Skeletal muscle tissue (tissue), 3 donors: ENCODE measurements at regions not wholly inside any gene's neighbourhood (a gene's known extent, or its start where the extent isn't known, plus 50 kb on each side); places are given as distances from the start of the nearest gene placed in this dataset.
"Not testable (repeated sequence)": the region's sequence is repeated elsewhere in the genome, so short reads cannot be mapped to it uniquely, and the experiment has no call there.

Experiments
- H3K27ac ChIP-seq: one replicate; pipeline ENCODE4 v1.7.0; 2013; ENCODE audit warnings: mild to moderate bottlenecking, low read depth, low read length, inconsistent platforms
- H3K27me3 ChIP-seq, 3 donors: one replicate each; pipeline ENCODE4 v1.7.0; 2013; ENCODE audit warnings: low read length in 3 of 3; ENCODE audit not compliant: control insufficient read depth in 3 of 3, insufficient read depth in 3 of 3
- H3K36me3 ChIP-seq, 3 donors: one replicate each; pipeline ENCODE4 v1.7.0; 2013; ENCODE audit warnings: low read length in 3 of 3; ENCODE audit not compliant: control insufficient read depth in 3 of 3, insufficient read depth in 3 of 3
- H3K4me1 ChIP-seq, 3 donors: one replicate each; pipeline ENCODE4 v1.7.0; 2013; ENCODE audit warnings: low read length in 3 of 3, mild to moderate bottlenecking in 3 of 3; ENCODE audit not compliant: control insufficient read depth in 3 of 3, insufficient read depth in 3 of 3
- H3K4me3 ChIP-seq, 3 donors: one replicate each; pipeline ENCODE4 v1.7.0; 2013; ENCODE audit warnings: low read length in 3 of 3
- H3K9ac ChIP-seq, 3 donors: one replicate each; pipeline ENCODE4 v1.7.0; 2013; ENCODE audit warnings: low read length in 3 of 3, mild to moderate bottlenecking in 3 of 3, moderate library complexity in 2 of 3, low read depth in 1 of 3
- H3K9me3 ChIP-seq, 3 donors: one replicate each; pipeline ENCODE4 v1.7.0; 2013; ENCODE audit warnings: low read length in 3 of 3; ENCODE audit not compliant: control insufficient read depth in 3 of 3
- donor health status: Osteomylitis.

- Histone ChIP-seq H3K27me3 (no peaks in the 10 kb centered on the region), H3K4me3 (no peak overlapping the region), H3K27ac (no peak overlapping the region), H3K9me3 (no peaks in the 10 kb centered on the region), H3K36me3 (no peaks in the 10 kb centered on the region), H3K4me1 (no peaks in the 10 kb centered on the region), H3K9ac (no peak overlapping the region)
These were observed 2750.2 kb downstream of the ARAP2 start for GRCh38 chr4:33494150-33494549.

GRCh38 chr4:33501587-33501986, 2742.7 kb downstream of the ARAP2 start:
- not testable (repeated sequence) for H3K27ac ChIP-seq, H3K9ac ChIP-seq, H3K36me3 ChIP-seq, H3K4me1 ChIP-seq, H3K9me3 ChIP-seq, H3K4me3 ChIP-seq, H3K27me3 ChIP-seq

DNA sequence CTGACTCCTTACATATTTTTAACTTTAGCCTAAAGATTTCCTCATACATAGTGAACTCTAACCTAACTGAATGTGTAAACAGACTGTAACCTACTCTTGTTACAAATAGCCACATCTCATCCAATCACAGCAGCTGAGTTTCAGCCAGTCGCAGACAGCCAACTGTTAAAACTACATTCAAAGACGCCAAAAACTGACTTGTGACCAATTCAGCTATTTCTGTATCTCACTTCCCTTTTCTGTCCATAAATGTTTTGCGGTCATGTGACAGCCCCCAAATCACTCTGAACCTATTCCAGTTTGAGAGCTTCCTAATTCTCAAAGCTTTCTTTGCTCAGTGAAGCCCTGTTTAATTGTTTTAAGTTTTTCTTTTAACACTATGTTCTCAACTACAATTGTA, 2731.9 kb downstream of the ARAP2 start:
- Histone ChIP-seq H3K9ac (no peak overlapping the region), H3K27ac (no peak overlapping the region), H3K9me3 (peaks cover 0 to 2% (median 0%) of the 10 kb centered on the region in 3 donors), H3K4me1 (no peaks in the 10 kb centered on the region), H3K36me3 (no peaks in the 10 kb centered on the region), H3K4me3 (no peak overlapping the region), H3K27me3 (no peaks in the 10 kb centered on the region)

DNA sequence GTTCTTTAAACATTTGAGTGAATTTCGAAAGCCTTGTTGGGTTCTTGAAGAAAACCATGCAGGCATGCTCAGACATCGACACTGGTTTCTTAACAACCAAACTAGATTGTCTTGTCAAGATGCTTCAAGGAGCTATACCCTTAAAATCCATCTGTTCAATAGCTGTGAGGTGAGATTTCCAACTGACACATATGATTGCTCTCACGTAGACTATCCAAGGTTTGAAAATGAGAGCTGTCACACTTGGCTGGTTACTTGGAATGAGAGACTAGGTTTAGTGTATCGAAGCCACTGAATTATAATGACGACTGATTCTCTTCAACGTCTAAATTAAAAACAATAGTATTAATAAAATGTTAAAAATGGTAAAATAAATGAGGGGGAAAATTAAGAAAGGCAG, 2725.5 kb downstream of the ARAP2 start:
- Histone ChIP-seq H3K27me3 (no peaks in the 10 kb centered on the region), H3K4me1 (no peaks in the 10 kb centered on the region), H3K4me3 (no peak overlapping the region), H3K27ac (no peak overlapping the region), H3K36me3 (no peaks in the 10 kb centered on the region), H3K9ac (no peak overlapping the region), H3K9me3 (peaks cover 0 to 2% (median 0%) of the 10 kb centered on the region in 3 donors)

- Histone ChIP-seq H3K4me1 (no peaks in the 10 kb centered on the region), H3K27ac (no peak overlapping the region), H3K9ac (no peak overlapping the region), H3K27me3 (no peaks in the 10 kb centered on the region), H3K36me3 (no peaks in the 10 kb centered on the region), H3K4me3 (no peak overlapping the region), H3K9me3 (no peaks in the 10 kb centered on the region)
These were observed 2711.5 kb downstream of the ARAP2 start for GRCh38 chr4:33532821-33533220.

DNA sequence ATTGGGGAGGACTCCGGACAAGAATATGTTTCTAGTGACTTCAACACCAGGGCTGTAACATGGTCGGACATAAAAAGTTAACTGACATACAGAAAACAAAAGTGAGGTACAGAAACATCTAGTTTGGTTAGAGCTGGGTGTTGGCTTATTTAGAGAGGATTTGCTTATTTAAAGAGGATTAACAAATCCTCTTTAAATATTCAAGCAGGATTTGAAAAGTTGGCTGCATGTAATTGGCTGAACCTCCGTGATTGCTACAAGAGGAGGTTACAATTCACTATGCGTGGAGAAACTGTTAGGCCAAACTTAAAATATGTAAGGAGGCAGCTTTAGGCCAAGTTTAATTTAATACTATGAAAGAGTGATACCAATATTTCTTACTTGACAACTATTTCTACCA, 2707.4 kb downstream of the ARAP2 start:
- Histone ChIP-seq H3K27me3 (no peaks in the 10 kb centered on the region), H3K36me3 (no peaks in the 10 kb centered on the region), H3K4me3 (no peak overlapping the region)

GRCh38 chr4:33537527-33537926, 2706.8 kb downstream of the ARAP2 start:
- no peaks in the 10 kb centered on the region for H3K36me3 ChIP-seq
- no peaks in the 10 kb centered on the region for H3K9me3 ChIP-seq
- H3K27ac ChIP-seq: no peak overlapping the region
- H3K4me1 ChIP-seq: no peaks in the 10 kb centered on the region
- no peak overlapping the region for H3K4me3 ChIP-seq
- H3K27me3 ChIP-seq: no peaks in the 10 kb centered on the region
- no peak overlapping the region for H3K9ac ChIP-seq

More for the DNA sequence above, 2707.4 kb downstream of the ARAP2 start:
- Histone ChIP-seq H3K4me1 (no peaks in the 10 kb centered on the region), H3K9me3 (no peaks in the 10 kb centered on the region), H3K9ac (no peak overlapping the region), H3K27ac (no peak overlapping the region)

DNA sequence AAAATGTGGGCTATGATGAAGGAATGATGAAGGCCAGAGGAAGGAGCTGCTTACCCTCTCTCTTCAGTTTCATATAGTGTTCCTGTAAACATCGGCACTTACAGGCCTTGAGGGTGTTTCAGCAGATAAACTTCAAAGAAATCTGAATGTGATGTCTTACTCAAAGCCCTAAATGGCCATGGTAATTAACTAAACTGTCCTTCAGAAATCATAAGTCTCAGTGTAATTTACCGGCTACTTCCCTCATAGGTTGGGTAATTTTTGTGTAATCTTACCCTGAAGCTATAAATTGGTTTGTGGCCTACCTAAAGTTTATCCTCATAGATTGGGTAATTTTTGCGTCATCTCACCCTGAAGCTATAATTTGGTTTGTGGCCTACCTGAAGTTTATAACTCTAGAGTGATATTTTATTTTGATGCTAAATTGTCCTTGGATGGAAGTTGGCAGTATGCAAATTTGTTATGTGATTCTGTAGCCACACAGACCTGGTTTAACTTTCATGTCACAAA, 2700.3 kb downstream of the ARAP2 start:
- H3K36me3 ChIP-seq: no peaks in the 10 kb centered on the region
- no peaks in the 10 kb centered on the region for H3K4me1 ChIP-seq
- H3K27me3 ChIP-seq: no peaks in the 10 kb centered on the region
- H3K9ac ChIP-seq: no peak overlapping the region
- no peak overlapping the region for H3K27ac ChIP-seq
- H3K9me3 ChIP-seq: peaks cover 0 to 3% (median 0%) of the 10 kb centered on the region in 3 donors
- H3K4me3 ChIP-seq: no peak overlapping the region

DNA sequence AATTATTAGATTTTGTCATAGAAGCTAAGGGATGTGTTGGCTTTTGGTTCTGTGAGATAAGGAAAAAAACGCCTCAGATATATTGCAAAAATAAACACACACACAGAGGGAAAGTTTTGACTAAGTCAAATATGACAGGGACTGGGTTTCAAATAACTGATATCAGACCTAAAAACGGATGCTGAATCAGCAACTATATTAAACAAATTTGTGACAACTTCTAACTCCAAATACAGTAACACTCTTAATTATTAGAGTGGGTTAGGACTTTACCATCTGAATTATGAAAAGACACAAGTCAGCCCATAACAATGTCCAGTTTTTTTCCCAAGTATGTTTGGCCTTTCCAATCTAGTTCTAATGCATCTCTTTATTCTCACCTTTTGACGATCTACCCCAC, 2693.1 kb downstream of the ARAP2 start:
- H3K27ac ChIP-seq: no peak overlapping the region
- H3K9me3 ChIP-seq: no peaks in the 10 kb centered on the region
- no peak overlapping the region for H3K9ac ChIP-seq
- H3K36me3 ChIP-seq: no peaks in the 10 kb centered on the region
- H3K4me3 ChIP-seq: no peak overlapping the region
- H3K27me3 ChIP-seq: no peaks in the 10 kb centered on the region
- H3K4me1 ChIP-seq: no peaks in the 10 kb centered on the region

DNA sequence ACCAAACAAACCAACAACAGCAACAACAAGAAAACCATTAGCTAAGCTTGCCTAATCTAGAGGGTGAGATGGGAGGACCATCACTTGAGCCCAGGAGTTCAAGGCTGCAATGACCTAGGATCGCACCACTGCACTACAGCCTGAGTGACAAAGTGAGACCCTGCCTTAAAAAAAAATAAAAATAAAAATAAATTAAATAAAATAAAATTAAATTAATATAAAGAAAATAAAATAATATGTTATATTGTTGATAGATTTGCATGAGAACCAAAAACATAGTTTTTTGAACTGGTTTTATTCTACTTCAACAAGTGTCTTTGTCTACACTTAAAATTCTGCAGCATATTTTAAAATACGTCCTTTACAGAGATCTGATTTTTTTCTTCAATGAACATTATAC, 2683.1 kb downstream of the ARAP2 start:
- Histone ChIP-seq H3K9me3 (no peaks in the 10 kb centered on the region), H3K27me3 (no peaks in the 10 kb centered on the region), H3K36me3 (no peaks in the 10 kb centered on the region), H3K27ac (no peak overlapping the region), H3K9ac (no peak overlapping the region), H3K4me3 (no peak overlapping the region), H3K4me1 (no peaks in the 10 kb centered on the region)

- Histone ChIP-seq H3K36me3 (no peaks in the 10 kb centered on the region), H3K9me3 (no peaks in the 10 kb centered on the region), H3K27me3 (no peaks in the 10 kb centered on the region), H3K27ac (no peak overlapping the region), H3K9ac (no peak overlapping the region), H3K4me3 (no peak overlapping the region), H3K4me1 (no peaks in the 10 kb centered on the region)
These were observed 2677.7 kb downstream of the ARAP2 start for GRCh38 chr4:33566649-33567048.
